IMR-90 (cell line): ENCODE measurements at regions not wholly inside any gene's neighbourhood (a gene's known extent, or its start where the extent isn't known, plus 50 kb on each side); places are given as distances from the start of the nearest gene placed in this dataset.

Source experiments
- ATAC-seq: fragments of 200-7000 bp; cut with Tn5 transposase; 2 replicates; pipeline ENCODE4 v1.9.1; 2020; ENCODE audit warnings: low read depth, mild to moderate bottlenecking, moderate library complexity
- BruUV-seq: library from RNA; stranded (reverse); fragments of 400-500 nt; replicated peaks from 2 replicates; lab custom pipeline; 2021; lab: Mats Ljungman, UMichigan
- CTCF ChIA-PET: fragments of 300-600 bp; formaldehyde crosslinking; extraction: SDS; loops from one replicate; lab custom pipeline; 2021; ENCODE audit warnings: antibody characterized with exemption; lab: Yijun Ruan, JAX
- POLR2A ChIA-PET: fragments of 300-600 bp; sonication (Branson Sonifier 250); formaldehyde crosslinking; loops from one replicate; lab custom pipeline; 2022; ENCODE audit warnings: antibody characterized with exemption; ENCODE audit not compliant: unreplicated experiment; lab: Charles Lee
- DNase-seq: peaks from one replicate; pipeline ENCODE4 v3.0.0; 2013
- H2AFZ ChIP-seq: replicated peaks from 2 replicates; pipeline ENCODE3; 2013; ENCODE audit warnings: low read length, mild to moderate bottlenecking; ENCODE audit not compliant: poor library complexity
- H2AK5ac ChIP-seq: 2 replicates; pipeline ENCODE4 v1.6.1; 2013; ENCODE audit warnings: low read depth, low read length, inconsistent platforms
- H2AK9ac ChIP-seq: replicated peaks from 2 replicates; pipeline ENCODE3; 2013; ENCODE audit warnings: mild to moderate bottlenecking, low read depth, low read length, moderate library complexity; ENCODE audit not compliant: poor library complexity
- H2BK120ac ChIP-seq: 2 replicates; pipeline ENCODE4 v1.6.1; 2013; ENCODE audit warnings: low read depth, low read length, inconsistent platforms
- H2BK15ac ChIP-seq: 3 replicates; pipeline ENCODE4 v1.6.1; 2013; ENCODE audit warnings: low read depth, low read length, inconsistent platforms
- H2BK20ac ChIP-seq: 2 replicates; pipeline ENCODE4 v1.6.1; 2013; ENCODE audit warnings: low read depth, mild to moderate bottlenecking, inconsistent platforms, low read length, moderate library complexity
- H2BK5ac ChIP-seq: 2 replicates; pipeline ENCODE4 v1.6.1; 2013; ENCODE audit warnings: mild to moderate bottlenecking, low read depth, low read length, inconsistent platforms; ENCODE audit not compliant: poor library complexity, severe bottlenecking
- H3K14ac ChIP-seq: replicated peaks from 2 replicates; pipeline ENCODE4 v1.6.1; 2013; ENCODE audit warnings: low read depth, low read length, inconsistent platforms
- H3K18ac ChIP-seq: 2 replicates; pipeline ENCODE4 v1.6.1; 2013; ENCODE audit warnings: low read depth, low read length, control low read depth
- H3K23ac ChIP-seq: 2 replicates; pipeline ENCODE4 v1.6.1; 2013; ENCODE audit warnings: low read depth, low read length, inconsistent platforms
- H3K27ac ChIP-seq: 2 replicates; pipeline ENCODE4 v1.5.1; 2013; ENCODE audit warnings: mild to moderate bottlenecking, control low read depth, low read length; ENCODE audit not compliant: insufficient read depth
- H3K27me3 ChIP-seq: 2 replicates; pipeline ENCODE4 v1.6.1; 2013; ENCODE audit warnings: low read length; ENCODE audit not compliant: control insufficient read depth, insufficient read depth
- H3K36me3 ChIP-seq: 2 replicates; pipeline ENCODE4 v1.6.1; 2013; ENCODE audit warnings: low read length, mixed read lengths; ENCODE audit not compliant: control insufficient read depth, insufficient read depth
- H3K4ac ChIP-seq: 2 replicates; pipeline ENCODE4 v1.6.1; 2013; ENCODE audit warnings: low read depth, low read length, inconsistent platforms
- H3K4me1 ChIP-seq: 2 replicates; pipeline ENCODE4 v1.6.1; 2013; ENCODE audit warnings: low read length, mixed read lengths; ENCODE audit not compliant: control insufficient read depth, insufficient read depth
- H3K4me2 ChIP-seq: 2 replicates; pipeline ENCODE4 v1.6.1; 2013; ENCODE audit warnings: low read depth, mild to moderate bottlenecking, control low read depth, low read length, moderate library complexity
- H3K4me3 ChIP-seq: 2 replicates; pipeline ENCODE4 v1.5.1; 2013; ENCODE audit warnings: low read depth, mild to moderate bottlenecking, control low read depth, low read length, moderate library complexity; ENCODE audit not compliant: insufficient read depth
- H3K56ac ChIP-seq: 2 replicates; pipeline ENCODE4 v1.6.1; 2013; ENCODE audit warnings: low read length, inconsistent platforms; ENCODE audit not compliant: insufficient read depth; ENCODE audit errors: extremely low read depth
- H3K79me1 ChIP-seq, 2 experiments: 2 replicates each; pipeline ENCODE4 v1.6.1; 2013; ENCODE audit warnings: low read length in 2 of 2, inconsistent platforms in 1 of 2, low read depth in 1 of 2
- H3K9ac ChIP-seq: 2 replicates; pipeline ENCODE4 v1.6.1; 2013; ENCODE audit warnings: low read depth, low read length, control low read depth
- H3K9me1 ChIP-seq: 2 replicates; pipeline ENCODE4 v1.6.1; 2013; ENCODE audit warnings: low read length, inconsistent platforms; ENCODE audit not compliant: insufficient read depth
- H3K9me3 ChIP-seq: 2 replicates; pipeline ENCODE4 v1.6.1; 2013; ENCODE audit warnings: low read length; ENCODE audit not compliant: control insufficient read depth, insufficient read depth
- H4K20me1 ChIP-seq: 2 replicates; pipeline ENCODE4 v1.6.1; 2013; ENCODE audit warnings: low read length, inconsistent platforms; ENCODE audit not compliant: insufficient read depth
- H4K5ac ChIP-seq: 2 replicates; pipeline ENCODE4 v1.6.1; 2013; ENCODE audit warnings: mild to moderate bottlenecking, low read depth, low read length, control low read depth
- H4K8ac ChIP-seq, 2 experiments: 2 replicates each; pipeline ENCODE4 v1.6.1; 2013; ENCODE audit warnings: low read depth in 2 of 2, low read length in 2 of 2, control low read depth in 1 of 2, inconsistent platforms in 1 of 2
- H4K91ac ChIP-seq: 2 replicates; pipeline ENCODE4 v1.6.1; 2013; ENCODE audit warnings: low read depth, low read length, inconsistent platforms; ENCODE audit not compliant: insufficient read depth
- BHLHE40 ChIP-seq: fragments of 150-350 bp; IDR thresholded peaks from 2 replicates; pipeline ENCODE4 v1.6.1; 2016; ENCODE audit warnings: mild to moderate bottlenecking, low read depth, low read length
- CEBPB ChIP-seq: IDR thresholded peaks from 2 replicates; pipeline ENCODE4 v1.6.1; 2012; ENCODE audit warnings: low read depth, low read length, improper control_type of control experiment
- CHD1 ChIP-seq: IDR thresholded peaks from 2 replicates; pipeline ENCODE4 v1.6.1; 2012; ENCODE audit warnings: low read depth, low read length, improper control_type of control experiment
- FOS ChIP-seq: fragments of 150-350 bp; IDR thresholded peaks from 2 replicates; pipeline ENCODE4 v1.6.1; 2016; ENCODE audit warnings: low read depth, low read length
- MAFK ChIP-seq: IDR thresholded peaks from 2 replicates; pipeline ENCODE4 v1.6.1; 2012; ENCODE audit warnings: low read depth, low read length, improper control_type of control experiment
- MAZ ChIP-seq: IDR thresholded peaks from 2 replicates; pipeline ENCODE4 v1.6.1; 2012; ENCODE audit warnings: low read depth, mild to moderate bottlenecking, low read length, improper control_type of control experiment, moderate library complexity, borderline replicate concordance
- MXI1 ChIP-seq: IDR thresholded peaks from 2 replicates; pipeline ENCODE4 v1.6.1; 2012; ENCODE audit warnings: low read depth, mild to moderate bottlenecking, low read length, moderate library complexity, borderline replicate concordance
- NFE2L2 ChIP-seq: fragments of 150-350 bp; IDR thresholded peaks from 2 replicates; pipeline ENCODE4 v1.6.1; 2016; ENCODE audit warnings: low read depth, mild to moderate bottlenecking, low read length
- POLR2A ChIP-seq: IDR thresholded peaks from 2 replicates; pipeline ENCODE4 v1.6.1; 2012; ENCODE audit warnings: mild to moderate bottlenecking, low read depth, low read length
- RAD21 ChIP-seq: IDR thresholded peaks from 2 replicates; pipeline ENCODE4 v1.6.1; 2012; ENCODE audit warnings: low read length, improper control_type of control experiment
- RCOR1 ChIP-seq: IDR thresholded peaks from 2 replicates; pipeline ENCODE4 v1.6.1; 2012; ENCODE audit warnings: mild to moderate bottlenecking, low read length, improper control_type of control experiment; ENCODE audit not compliant: insufficient replicate concordance
- SMC3 ChIP-seq: fragments of 150-350 bp; IDR thresholded peaks from 2 replicates; pipeline ENCODE4 v1.6.1; 2016; ENCODE audit warnings: low read depth, mild to moderate bottlenecking, antibody characterized with exemption, low read length, moderate library complexity
- WGBS, 2 experiments: methylation state at CpG; one replicate each; pipeline versions ENCODE4 v1.1.5 to v1.1.7; 2013; ENCODE audit warnings: missing lambda C conversion rate in 2 of 2; ENCODE audit not compliant: insufficient read length in 1 of 2; ENCODE audit errors: extremely low coverage in 2 of 2; 5-methylcytosine and 5-hydroxymethylcytosine counted together
- dilution Hi-C: fragments of 300-500 bp; cut with HindIII; formaldehyde crosslinking; loops from one replicate; pipeline ENCODE4 v1.14.3; 2018; ENCODE audit warnings: low sequenced_read_pairs; ENCODE audit not compliant: unreplicated experiment
- in situ Hi-C: fragments of 300-500 bp; cut with MboI; formaldehyde crosslinking; loops from 3 replicates; pipeline ENCODE4 v1.14.3; 2019; ENCODE audit warnings: low sequenced_read_pairs, inconsistent platforms, mixed read lengths
- intact Hi-C: fragments of 100-400 bp; cut with micrococcal nuclease; formaldehyde crosslinking; loops from 2 replicates; pipeline ENCODE4 v1.10.0; 2022
- TF ChIP-seq, protein P1 (sequence below): fragments of 150-350 bp; IDR thresholded peaks from 2 replicates; pipeline ENCODE4 v1.6.1; 2016; ENCODE audit warnings: low read depth, mild to moderate bottlenecking, low read length, moderate library complexity, borderline replicate concordance
- TF ChIP-seq, protein P2 (sequence below): conservative IDR thresholded peaks from 2 replicates; pipeline ENCODE4 v1.5.1; 2012; ENCODE audit warnings: mild to moderate bottlenecking, low read depth, low read length, improper control_type of control experiment
- TF ChIP-seq, protein P3 (sequence below): fragments of 150-350 bp; IDR thresholded peaks from 2 replicates; pipeline ENCODE4 v1.6.1; 2017; ENCODE audit warnings: mild to moderate bottlenecking, antibody characterized with exemption, low read length, low read depth

DNA sequence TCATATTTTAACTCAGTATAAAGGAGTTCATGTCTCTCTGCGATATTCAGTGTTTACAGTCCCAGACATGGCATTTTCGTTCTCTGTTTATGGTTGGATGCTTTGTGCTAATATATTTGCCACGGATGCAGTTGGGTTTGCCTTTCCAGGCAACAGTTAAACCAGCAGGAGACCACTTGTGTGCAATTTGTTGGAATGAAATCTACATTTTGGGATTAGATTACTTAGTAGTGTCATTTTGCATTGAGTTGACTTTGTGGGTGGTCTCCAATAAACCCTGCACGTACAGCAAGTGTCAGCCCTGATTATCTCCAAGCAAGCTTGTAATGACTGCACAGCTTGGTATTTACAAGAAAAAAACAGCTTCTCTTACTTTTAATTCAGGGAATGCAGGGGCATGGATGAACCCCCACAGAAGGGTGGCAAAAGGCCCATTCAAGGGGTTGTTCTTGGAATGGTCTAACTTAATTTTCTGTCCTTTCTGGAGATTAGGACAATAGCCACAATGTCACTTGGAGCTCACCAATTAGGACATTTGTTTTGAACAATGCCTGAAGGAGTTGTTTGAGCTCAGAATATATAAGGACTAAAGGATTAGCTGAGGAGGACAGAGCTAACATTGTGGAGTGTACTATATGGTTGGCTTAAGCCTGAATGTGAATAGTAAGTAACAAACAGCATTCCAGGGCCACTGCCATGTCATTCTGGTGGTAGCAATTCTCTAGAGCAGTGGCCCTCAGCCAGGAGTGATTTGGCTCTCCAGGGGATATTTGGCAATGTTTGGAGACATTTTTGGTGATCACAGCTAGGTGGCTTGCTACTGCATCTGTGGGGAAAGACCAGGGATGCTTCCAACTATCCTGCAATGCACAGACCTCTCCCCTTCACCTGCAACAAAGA lies 121.5 kb downstream of the SLC4A3 start:
- DNase-seq: no peak
- no peaks in the 10 kb centered on the region for H3K4me1 ChIP-seq
- H3K14ac ChIP-seq: no peak overlapping the region
- H2BK5ac ChIP-seq: no peak overlapping the region
- no peak overlapping the region for H4K8ac ChIP-seq
- H3K4me3 ChIP-seq: no peak overlapping the region
- H2AK9ac ChIP-seq: no peak overlapping the region
- H3K23ac ChIP-seq: no peak overlapping the region
- no peaks in the 10 kb centered on the region for H3K9me3 ChIP-seq
- no TSS peak for BruUV-seq
- H3K27me3 ChIP-seq: peaks cover 15% of the 10 kb centered on the region
- no peak overlapping the region for H3K4ac ChIP-seq
- ChIA-PET POLR2A (no interaction called here), CTCF (no interaction called here)
- H4K5ac ChIP-seq: no peak overlapping the region
- no peak overlapping the region for H3K4me2 ChIP-seq
- no peaks in the 10 kb centered on the region for H3K36me3 ChIP-seq
- H2AFZ ChIP-seq: no peak overlapping the region
- no peak overlapping the region for H4K91ac ChIP-seq
- no CpG with 5 or more reads among the region's 4 CpGs for WGBS, 2 experiments
- no peaks in the 10 kb centered on the region for H3K79me1 ChIP-seq
- ATAC-seq: no peak; the same call in 1 of the 2 replicates
- no peak overlapping the region for H3K56ac ChIP-seq
- H4K20me1 ChIP-seq: no peaks in the 10 kb centered on the region
- no peak overlapping the region for H2AK5ac ChIP-seq
- H3K9me1 ChIP-seq: no peaks in the 10 kb centered on the region
- no peak overlapping the region for H3K9ac ChIP-seq
- intact Hi-C loops (no loop called here), dilution Hi-C loops (no loop called here), in situ Hi-C loops (no loop called here)
- no peak overlapping the region for H2BK120ac ChIP-seq
- no peak overlapping the region for H3K27ac ChIP-seq
- no peak overlapping the region for H2BK15ac ChIP-seq
- H3K18ac ChIP-seq: no peak overlapping the region
- no peak overlapping the region for H2BK20ac ChIP-seq
- TF ChIP-seq RAD21 (no peak), NFE2L2 (no peak), SMC3 (no peak), RCOR1 (no peak), MAFK (no peak), BHLHE40 (no peak), MXI1 (no peak), CHD1 (no peak), POLR2A (no peak), FOS (no peak), CEBPB (no peak), MAZ (no peak)
- TF ChIP-seq, protein P1, sequence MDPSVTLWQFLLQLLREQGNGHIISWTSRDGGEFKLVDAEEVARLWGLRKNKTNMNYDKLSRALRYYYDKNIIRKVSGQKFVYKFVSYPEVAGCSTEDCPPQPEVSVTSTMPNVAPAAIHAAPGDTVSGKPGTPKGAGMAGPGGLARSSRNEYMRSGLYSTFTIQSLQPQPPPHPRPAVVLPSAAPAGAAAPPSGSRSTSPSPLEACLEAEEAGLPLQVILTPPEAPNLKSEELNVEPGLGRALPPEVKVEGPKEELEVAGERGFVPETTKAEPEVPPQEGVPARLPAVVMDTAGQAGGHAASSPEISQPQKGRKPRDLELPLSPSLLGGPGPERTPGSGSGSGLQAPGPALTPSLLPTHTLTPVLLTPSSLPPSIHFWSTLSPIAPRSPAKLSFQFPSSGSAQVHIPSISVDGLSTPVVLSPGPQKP: no peak
- TF ChIP-seq, protein P2, sequence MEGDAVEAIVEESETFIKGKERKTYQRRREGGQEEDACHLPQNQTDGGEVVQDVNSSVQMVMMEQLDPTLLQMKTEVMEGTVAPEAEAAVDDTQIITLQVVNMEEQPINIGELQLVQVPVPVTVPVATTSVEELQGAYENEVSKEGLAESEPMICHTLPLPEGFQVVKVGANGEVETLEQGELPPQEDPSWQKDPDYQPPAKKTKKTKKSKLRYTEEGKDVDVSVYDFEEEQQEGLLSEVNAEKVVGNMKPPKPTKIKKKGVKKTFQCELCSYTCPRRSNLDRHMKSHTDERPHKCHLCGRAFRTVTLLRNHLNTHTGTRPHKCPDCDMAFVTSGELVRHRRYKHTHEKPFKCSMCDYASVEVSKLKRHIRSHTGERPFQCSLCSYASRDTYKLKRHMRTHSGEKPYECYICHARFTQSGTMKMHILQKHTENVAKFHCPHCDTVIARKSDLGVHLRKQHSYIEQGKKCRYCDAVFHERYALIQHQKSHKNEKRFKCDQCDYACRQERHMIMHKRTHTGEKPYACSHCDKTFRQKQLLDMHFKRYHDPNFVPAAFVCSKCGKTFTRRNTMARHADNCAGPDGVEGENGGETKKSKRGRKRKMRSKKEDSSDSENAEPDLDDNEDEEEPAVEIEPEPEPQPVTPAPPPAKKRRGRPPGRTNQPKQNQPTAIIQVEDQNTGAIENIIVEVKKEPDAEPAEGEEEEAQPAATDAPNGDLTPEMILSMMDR: no peak
- TF ChIP-seq, protein P3, sequence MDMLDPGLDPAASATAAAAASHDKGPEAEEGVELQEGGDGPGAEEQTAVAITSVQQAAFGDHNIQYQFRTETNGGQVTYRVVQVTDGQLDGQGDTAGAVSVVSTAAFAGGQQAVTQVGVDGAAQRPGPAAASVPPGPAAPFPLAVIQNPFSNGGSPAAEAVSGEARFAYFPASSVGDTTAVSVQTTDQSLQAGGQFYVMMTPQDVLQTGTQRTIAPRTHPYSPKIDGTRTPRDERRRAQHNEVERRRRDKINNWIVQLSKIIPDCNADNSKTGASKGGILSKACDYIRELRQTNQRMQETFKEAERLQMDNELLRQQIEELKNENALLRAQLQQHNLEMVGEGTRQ: no peak
